Keratinocyte (primary cell): ENCODE measurements at regions not wholly inside any gene's neighbourhood (a gene's known extent, or its start where the extent isn't known, plus 50 kb on each side); places are given as distances from the start of the nearest gene placed in this dataset.

Source experiments
- DNase-seq: peaks from one replicate; pipeline ENCODE4 v3.0.0-alpha.2; 2011; ENCODE audit warnings: low read depth, missing footprints, low spot score
- FAIRE-seq: peaks from 2 replicates; lab custom pipeline; 2011; peaks lifted over from hg19 to GRCh38; lab: Jason Lieb, UNC
- H2AFZ ChIP-seq: 2 replicates; pipeline ENCODE4 v1.6.0; 2012; ENCODE audit warnings: low read length, control low read depth, inconsistent platforms; ENCODE audit not compliant: control insufficient read depth
- H3K27ac ChIP-seq: 2 replicates; pipeline ENCODE4 v1.5.1; 2011; ENCODE audit warnings: low read length; ENCODE audit not compliant: control insufficient read depth, insufficient read depth
- H3K27me3 ChIP-seq: 3 replicates; pipeline ENCODE4 v1.6.0; 2011; ENCODE audit warnings: low read length; ENCODE audit not compliant: control insufficient read depth, insufficient read depth; ENCODE audit errors: extremely low read depth
- H3K36me3 ChIP-seq, 2 experiments: 2 replicates in 1 of 2; 3 replicates in 1 of 2; pipeline ENCODE4 v1.5.1; 2011; ENCODE audit warnings: low read length in 2 of 2, mild to moderate bottlenecking in 1 of 2; ENCODE audit not compliant: control insufficient read depth in 2 of 2, insufficient read depth in 2 of 2; ENCODE audit errors: extremely low read depth in 1 of 2
- H3K4me1 ChIP-seq: 3 replicates; pipeline ENCODE4 v1.5.1; 2011; ENCODE audit warnings: low read length; ENCODE audit not compliant: control insufficient read depth, insufficient read depth; ENCODE audit errors: extremely low read depth
- H3K4me2 ChIP-seq: 3 replicates; pipeline ENCODE4 v1.6.0; 2011; ENCODE audit warnings: low read depth, low read length; ENCODE audit not compliant: control insufficient read depth, insufficient read depth; ENCODE audit errors: extremely low read depth
- H3K4me3 ChIP-seq, 3 experiments: fragments of 200-600 bp in 1 of 3; sonication (generic) in 1 of 3; 2 replicates in 2 of 3; 3 replicates in 1 of 3; pipeline ENCODE4 v1.5.1; 2011 to 2016; ENCODE audit warnings: low read length in 3 of 3, mild to moderate bottlenecking in 3 of 3, control low read depth in 2 of 3, inconsistent platforms in 1 of 3, low read depth in 1 of 3, mixed read lengths in 1 of 3, mixed run types in 1 of 3, moderate library complexity in 1 of 3; ENCODE audit not compliant: control insufficient read depth in 2 of 3, insufficient read depth in 2 of 3; ENCODE audit errors: extremely low read depth in 1 of 3
- H3K79me2 ChIP-seq: 2 replicates; pipeline ENCODE4 v1.6.0; 2012; ENCODE audit warnings: low read length; ENCODE audit not compliant: control insufficient read depth, insufficient read depth
- H3K9ac ChIP-seq: 3 replicates; pipeline ENCODE4 v1.6.0; 2011; ENCODE audit warnings: low read length; ENCODE audit not compliant: control insufficient read depth, insufficient read depth; ENCODE audit errors: extremely low read depth
- H3K9me1 ChIP-seq: 3 replicates; pipeline ENCODE4 v1.6.0; 2011; ENCODE audit warnings: low read length; ENCODE audit not compliant: control insufficient read depth, insufficient read depth; ENCODE audit errors: extremely low read depth
- H3K9me3 ChIP-seq: 2 replicates; pipeline ENCODE4 v1.5.1; 2012; ENCODE audit warnings: low read depth, low read length; ENCODE audit not compliant: control insufficient read depth
- H4K20me1 ChIP-seq: 3 replicates; pipeline ENCODE4 v1.6.0; 2011; ENCODE audit warnings: low read length; ENCODE audit not compliant: control insufficient read depth, insufficient read depth; ENCODE audit errors: extremely low read depth
- CTCF ChIP-seq, 3 experiments: IDR thresholded peaks in 1 of 3; conservative IDR thresholded peaks in 1 of 3; optimal IDR thresholded peaks in 1 of 3; 2 replicates in 2 of 3; 3 replicates in 1 of 3; pipeline versions ENCODE3 to v1.5.1; 2011; ENCODE audit warnings: low read length in 3 of 3, mild to moderate bottlenecking in 3 of 3, moderate library complexity in 2 of 3, control low read depth in 1 of 3, inconsistent platforms in 1 of 3; ENCODE audit not compliant: insufficient read depth in 2 of 3; ENCODE audit errors: extremely low read depth in 1 of 3
- EZH2 ChIP-seq: IDR thresholded peaks from one replicate; pipeline ENCODE4 v1.6.1; 2012; ENCODE audit warnings: inconsistent platforms, mild to moderate bottlenecking, low read length, moderate library complexity
- dilution Hi-C: fragments of 300-500 bp; cut with MboI; formaldehyde crosslinking; loops from one replicate; pipeline ENCODE4 v1.7.0; 2020; ENCODE audit warnings: low sequenced_read_pairs; ENCODE audit not compliant: extremely low pct_ligation_motif_present

GRCh38 chr2:146879882-146880281, 964.9 kb upstream of the ACVR2A start:
- DNase-seq (no peak), FAIRE-seq (no peak)
- no peaks in the 10 kb centered on the region for H4K20me1 ChIP-seq
- dilution Hi-C loops = no loop called here
- no peak overlapping the region for H3K4me3 ChIP-seq
- no peak overlapping the region for H3K27ac ChIP-seq
- H3K4me1 ChIP-seq = peaks cover 2% of the 10 kb centered on the region
- H3K79me2 ChIP-seq = no peaks in the 10 kb centered on the region
- no peak overlapping the region for H3K4me2 ChIP-seq
- no peak overlapping the region for H2AFZ ChIP-seq
- TF ChIP-seq CTCF (optimal IDR thresholded peaks at IDR 0.05 in 1 of 3, IDR thresholded peaks at IDR 0.05 in 1 of 3, conservative IDR thresholded peaks at IDR 0.05 in 1 of 3; ENCODE audit: extremely low read depth in 1 of 3, insufficient read depth in 2 of 3, low read length in 3 of 3) = no peak
- TF ChIP-seq EZH2 = no peak
- no peaks in the 10 kb centered on the region for H3K36me3 ChIP-seq
- no peak overlapping the region for H3K9ac ChIP-seq
- peaks cover 3% of the 10 kb centered on the region for H3K9me3 ChIP-seq
- H3K9me1 ChIP-seq = no peaks in the 10 kb centered on the region
- H3K27me3 ChIP-seq = no peaks in the 10 kb centered on the region

- Histone ChIP-seq H4K20me1 (no peaks in the 10 kb centered on the region), H3K27ac (peak overlapping the region; percentile 52), H2AFZ (peak overlapping the region; percentile 55), H3K27me3 (no peaks in the 10 kb centered on the region), H3K79me2 (no peaks in the 10 kb centered on the region), H3K9ac (no peak overlapping the region), H3K9me1 (no peaks in the 10 kb centered on the region), H3K4me3 (peak overlapping the region in 1 of 3 experiments; percentile 16), H3K4me2 (peak overlapping the region; percentile 49), H3K9me3 (no peaks in the 10 kb centered on the region), H3K36me3 (peaks cover 0 to 2% of the 10 kb centered on the region in 2 experiments), H3K4me1 (peaks cover 16% of the 10 kb centered on the region)
- TF ChIP-seq CTCF (optimal IDR thresholded peaks at IDR 0.05 in 1 of 3, IDR thresholded peaks at IDR 0.05 in 1 of 3, conservative IDR thresholded peaks at IDR 0.05 in 1 of 3; ENCODE audit: extremely low read depth in 1 of 3, insufficient read depth in 2 of 3, low read length in 3 of 3) = peak in 1 of 3 experiments; percentile 32
- no peak for TF ChIP-seq EZH2
- FAIRE-seq (peak; percentile 100), DNase-seq (peak; percentile 77)
- dilution Hi-C loops = no loop called here
Observed at GRCh38 chr2:146874260-146874658, 970.6 kb upstream of the ACVR2A start.
